ENCODE measurements at regions not wholly inside any gene's neighbourhood (a gene's known extent, or its start where the extent isn't known, plus 50 kb on each side); places are given as distances from the start of the nearest gene placed in this dataset.

GRCh38 chr11:15841931-15842740 lies 514.2 kb downstream of the SOX6 start:
- no peak overlapping the region for H3K9ac ChIP-seq (ENCODE audit: insufficient read depth, low read length, poor library complexity, severe bottlenecking)
- Mint-ChIP-seq H3K9me3 (no peaks in the 10 kb centered on the region), H3K4me3 (no peak overlapping the region), H3K36me3 (no peaks in the 10 kb centered on the region), H3K27me3 (ENCODE audit: low read depth in 3 of 3) (peaks cover 7 to 9% (median 8%) of the 10 kb centered on the region in 3 donors), H3K4me1 (no peaks in the 10 kb centered on the region), H3K27ac (no peak overlapping the region)
- no peak overlapping the region for H3K4me3 ChIP-seq (replicated peaks in 1 of 3; ENCODE audit: low read depth in 2 of 3, low read length in 3 of 3)
- intact Hi-C loops (cut with micrococcal nuclease) = no loop called here
- WGBS (ENCODE audit: insufficient coverage) = 100% methylated on average over 1 of the region's 6 CpGs
- no peaks in the 10 kb centered on the region for H3K9me3 ChIP-seq (replicated peaks in 1 of 2; ENCODE audit: control insufficient read depth in 1 of 2, insufficient read depth in 1 of 2, low read length in 2 of 2)
- no peak overlapping the region for H2AFZ ChIP-seq (ENCODE audit: insufficient read depth, low read depth, low read length, poor library complexity, severe bottlenecking)
- no peaks in the 10 kb centered on the region for H3K79me2 ChIP-seq (ENCODE audit: insufficient read depth, low read length)
- H3K27ac ChIP-seq (ENCODE audit: low read depth in 1 of 2, low read length in 2 of 2) = no peak overlapping the region
- H3K4me2 ChIP-seq (replicated peaks; ENCODE audit: extremely low read depth, low read length, poor library complexity, severe bottlenecking) = no peak overlapping the region
- peaks cover 0 to 2% of the 10 kb centered on the region in 2 donors for H3K27me3 ChIP-seq (ENCODE audit: control insufficient read depth in 2 of 2, insufficient read depth in 2 of 2, low read length in 2 of 2)
- TF ChIP-seq CTCF (IDR thresholded peaks at IDR 0.05) = no peak
- no peaks in the 10 kb centered on the region for H3K36me3 ChIP-seq (replicated peaks in 1 of 2; ENCODE audit: control insufficient read depth in 1 of 2, insufficient read depth in 2 of 2, low read length in 2 of 2)
- no peaks in the 10 kb centered on the region for H4K20me1 ChIP-seq (ENCODE audit: insufficient read depth, low read length)
- no peak for DNase-seq
- H3K4me1 ChIP-seq (ENCODE audit: control insufficient read depth in 1 of 2, insufficient read depth in 2 of 2, low read length in 2 of 2) = no peaks in the 10 kb centered on the region

- H3K4me3 Mint-ChIP-seq = no peak overlapping the region
- no peak overlapping the region for H2AFZ ChIP-seq (ENCODE audit: insufficient read depth, low read depth, low read length, poor library complexity, severe bottlenecking)
- H3K79me2 ChIP-seq (ENCODE audit: insufficient read depth, low read length) = no peaks in the 10 kb centered on the region
- H3K4me2 ChIP-seq (replicated peaks; ENCODE audit: extremely low read depth, low read length, poor library complexity, severe bottlenecking) = no peak overlapping the region
- no peaks in the 10 kb centered on the region for H3K9me3 ChIP-seq (replicated peaks in 1 of 2; ENCODE audit: control insufficient read depth in 1 of 2, insufficient read depth in 1 of 2, low read length in 2 of 2)
- no peaks in the 10 kb centered on the region for H3K36me3 Mint-ChIP-seq
- intact Hi-C loops (cut with micrococcal nuclease) = no loop called here
- peaks cover 0 to 2% of the 10 kb centered on the region in 2 donors for H3K27me3 ChIP-seq (ENCODE audit: control insufficient read depth in 2 of 2, insufficient read depth in 2 of 2, low read length in 2 of 2)
- H3K27me3 Mint-ChIP-seq (ENCODE audit: low read depth in 3 of 3) = peaks cover 7 to 9% (median 8%) of the 10 kb centered on the region in 3 donors
- no peak overlapping the region for H3K4me3 ChIP-seq (replicated peaks in 1 of 3; ENCODE audit: low read depth in 2 of 3, low read length in 3 of 3)
- TF ChIP-seq CTCF (IDR thresholded peaks at IDR 0.05) = no peak
- no peaks in the 10 kb centered on the region for H3K9me3 Mint-ChIP-seq
- no peak for DNase-seq
- 14% methylated on average over 3 of the region's 10 CpGs for WGBS (ENCODE audit: insufficient coverage)
- no peaks in the 10 kb centered on the region for H4K20me1 ChIP-seq (ENCODE audit: insufficient read depth, low read length)
- no peaks in the 10 kb centered on the region for H3K4me1 Mint-ChIP-seq
- no peaks in the 10 kb centered on the region for H3K4me1 ChIP-seq (ENCODE audit: control insufficient read depth in 1 of 2, insufficient read depth in 2 of 2, low read length in 2 of 2)
- peak overlapping the region in 1 of 7 donors; percentile 35 for H3K27ac Mint-ChIP-seq
- no peak overlapping the region for H3K27ac ChIP-seq (ENCODE audit: low read depth in 1 of 2, low read length in 2 of 2)
- H3K36me3 ChIP-seq (replicated peaks in 1 of 2; ENCODE audit: control insufficient read depth in 1 of 2, insufficient read depth in 2 of 2, low read length in 2 of 2) = no peaks in the 10 kb centered on the region
- H3K9ac ChIP-seq (ENCODE audit: insufficient read depth, low read length, poor library complexity, severe bottlenecking) = no peak overlapping the region
Measured at GRCh38 chr11:15843309-15843872, 513.0 kb downstream of the SOX6 start.
